Loucy (cell line): ENCODE measurements at regions not wholly inside any gene's neighbourhood (a gene's known extent, or its start where the extent isn't known, plus 50 kb on each side); places are given as distances from the start of the nearest gene placed in this dataset.

ENCODE experiments used
- CTCF ChIP-seq: fragments of 200-600 bp; sonication (generic); conservative IDR thresholded peaks from 2 replicates; pipeline ENCODE4 v1.5.1; 2014; ENCODE audit warnings: mild to moderate bottlenecking, antibody characterized with exemption, low read length
- EZH2phosphoT487 ChIP-seq: fragments of 200-600 bp; IDR thresholded peaks from 2 replicates; pipeline ENCODE4 v1.6.1; 2018; ENCODE audit warnings: antibody characterized with exemption, mild to moderate bottlenecking, moderate library complexity, borderline replicate concordance

- TF ChIP-seq CTCF = no peak
- TF ChIP-seq EZH2phosphoT487 = no peak
Measured at GRCh38 chr4:183589461-183590099, 69.4 kb downstream of the RWDD4 start.
